ENCODE measurements at regions not wholly inside any gene's neighbourhood (a gene's known extent, or its start where the extent isn't known, plus 50 kb on each side); places are given as distances from the start of the nearest gene placed in this dataset.

- DNase-seq, result no peak
- TF ChIP-seq GATA1 (IDR thresholded peaks at IDR 0.05; ENCODE audit: low read depth, low read length), result no peak
- no peak for TF ChIP-seq POLR2A (IDR thresholded peaks at IDR 0.05; ENCODE audit: low read length)
Measured at GRCh38 chr2:189379731-189380261, 61.5 kb upstream of the WDR75 start.

GRCh38 chr2:189382668-189383067 lies 58.6 kb upstream of the WDR75 start:
- TF ChIP-seq POLR2A (IDR thresholded peaks at IDR 0.05; ENCODE audit: low read length), result no peak
- TF ChIP-seq GATA1 (IDR thresholded peaks at IDR 0.05; ENCODE audit: low read depth, low read length), result no peak
- no peak for DNase-seq

GRCh38 chr2:189386741-189387140 lies 54.5 kb upstream of the WDR75 start:
- no peak for TF ChIP-seq GATA1 (IDR thresholded peaks at IDR 0.05; ENCODE audit: low read depth, low read length)
- TF ChIP-seq POLR2A (IDR thresholded peaks at IDR 0.05; ENCODE audit: low read length), result no peak
- no peak for DNase-seq

GRCh38 chr2:189391201-189391600 lies 50.1 kb upstream of the WDR75 start:
- no peak for TF ChIP-seq POLR2A (IDR thresholded peaks at IDR 0.05; ENCODE audit: low read length)
- TF ChIP-seq GATA1 (IDR thresholded peaks at IDR 0.05; ENCODE audit: low read depth, low read length), result no peak
- no peak for DNase-seq
